Kidney (tissue), 13 donors: ENCODE measurements at regions not wholly inside any gene's neighbourhood (a gene's known extent, or its start where the extent isn't known, plus 50 kb on each side); places are given as distances from the start of the nearest gene placed in this dataset.

Experiments
- DNase-seq, 5 donors: peaks; one replicate each; pipeline ENCODE4 v3.0.0-alpha.2; 2013 to 2020
- FAIRE-seq: peaks from 2 replicates; lab custom pipeline; 2012; peaks lifted over from hg19 to GRCh38; lab: Jason Lieb, UNC
- H3K27ac ChIP-seq, 2 donors: one replicate each; pipeline ENCODE4 v1.7.0; 2013; ENCODE audit warnings: low read depth in 2 of 2, low read length in 2 of 2, inconsistent platforms in 1 of 2
- H3K27me3 ChIP-seq: one replicate; pipeline ENCODE4 v1.7.1; 2013; ENCODE audit warnings: low read length, inconsistent platforms; ENCODE audit not compliant: control insufficient read depth, insufficient read depth
- H3K36me3 ChIP-seq, 3 donors: one replicate each; pipeline versions ENCODE4 v1.7.0 to v1.7.1; 2013; ENCODE audit warnings: low read length in 3 of 3, control low read depth in 1 of 3, inconsistent platforms in 1 of 3; ENCODE audit not compliant: insufficient read depth in 3 of 3, control insufficient read depth in 2 of 3
- H3K4me1 ChIP-seq, 3 donors: one replicate each; pipeline versions ENCODE4 v1.7.0 to v1.7.1; 2013; ENCODE audit warnings: low read length in 3 of 3, inconsistent platforms in 1 of 3, low read depth in 1 of 3; ENCODE audit not compliant: control insufficient read depth in 2 of 3, insufficient read depth in 2 of 3
- H3K4me3 ChIP-seq, 3 donors: one replicate each; pipeline versions ENCODE4 v1.7.0 to v1.8.1; 2013; ENCODE audit warnings: low read length in 3 of 3, control low read depth in 1 of 3, inconsistent platforms in 1 of 3
- H3K9ac ChIP-seq, 3 donors: one replicate each; pipeline versions ENCODE4 v1.7.0 to v1.7.1; 2013; ENCODE audit warnings: low read length in 3 of 3, control low read depth in 1 of 3, inconsistent platforms in 1 of 3
- H3K9me3 ChIP-seq, 3 donors: one replicate each; pipeline versions ENCODE4 v1.7.0 to v1.7.1; 2013; ENCODE audit warnings: low read length in 3 of 3, control low read depth in 1 of 3, inconsistent platforms in 1 of 3; ENCODE audit not compliant: control insufficient read depth in 2 of 3, insufficient read depth in 1 of 3
- intact Hi-C: fragments of 100-400 bp; cut with DNase I; formaldehyde crosslinking; loops from one replicate; pipeline ENCODE4 v1.11.1; 2022
- TF ChIP-seq, protein P1 (sequence below): IDR thresholded peaks from 3 replicates; pipeline ENCODE4 v1.5.1; 2012; ENCODE audit warnings: mild to moderate bottlenecking, moderate library complexity, borderline replicate concordance; ENCODE audit not compliant: insufficient read depth; ENCODE audit errors: extremely low read depth
- donor health status: control.
- donor health status: control.
- donor health status: control.
- donor health status: control.
- donor health status: control.
- donor health status: DM: yes; HTN: yes; CAD: no.
- donor health status: Normal renal cell carcinoma (clear cell type).

GRCh38 chr6:69581581-69581980 is 215.2 kb downstream of the LMBRD1 start:
- no peak for DNase-seq
- H3K27me3 ChIP-seq: no peaks in the 10 kb centered on the region
- FAIRE-seq: no peak
- H3K9me3 ChIP-seq: no peaks in the 10 kb centered on the region
- TF ChIP-seq, protein P1, sequence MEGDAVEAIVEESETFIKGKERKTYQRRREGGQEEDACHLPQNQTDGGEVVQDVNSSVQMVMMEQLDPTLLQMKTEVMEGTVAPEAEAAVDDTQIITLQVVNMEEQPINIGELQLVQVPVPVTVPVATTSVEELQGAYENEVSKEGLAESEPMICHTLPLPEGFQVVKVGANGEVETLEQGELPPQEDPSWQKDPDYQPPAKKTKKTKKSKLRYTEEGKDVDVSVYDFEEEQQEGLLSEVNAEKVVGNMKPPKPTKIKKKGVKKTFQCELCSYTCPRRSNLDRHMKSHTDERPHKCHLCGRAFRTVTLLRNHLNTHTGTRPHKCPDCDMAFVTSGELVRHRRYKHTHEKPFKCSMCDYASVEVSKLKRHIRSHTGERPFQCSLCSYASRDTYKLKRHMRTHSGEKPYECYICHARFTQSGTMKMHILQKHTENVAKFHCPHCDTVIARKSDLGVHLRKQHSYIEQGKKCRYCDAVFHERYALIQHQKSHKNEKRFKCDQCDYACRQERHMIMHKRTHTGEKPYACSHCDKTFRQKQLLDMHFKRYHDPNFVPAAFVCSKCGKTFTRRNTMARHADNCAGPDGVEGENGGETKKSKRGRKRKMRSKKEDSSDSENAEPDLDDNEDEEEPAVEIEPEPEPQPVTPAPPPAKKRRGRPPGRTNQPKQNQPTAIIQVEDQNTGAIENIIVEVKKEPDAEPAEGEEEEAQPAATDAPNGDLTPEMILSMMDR: no peak
- H3K9ac ChIP-seq: no peak overlapping the region
- no peaks in the 10 kb centered on the region for H3K4me1 ChIP-seq
- no peak overlapping the region for H3K27ac ChIP-seq
- intact Hi-C loops: no loop called here
- no peaks in the 10 kb centered on the region for H3K36me3 ChIP-seq
- no peak overlapping the region for H3K4me3 ChIP-seq

GRCh38 chr6:69580706-69581105 is 216.1 kb downstream of the LMBRD1 start:
- H3K9me3 ChIP-seq: no peaks in the 10 kb centered on the region
- FAIRE-seq (no peak), DNase-seq (no peak)
- no peak overlapping the region for H3K27ac ChIP-seq
- no peaks in the 10 kb centered on the region for H3K36me3 ChIP-seq
- no peak overlapping the region for H3K4me3 ChIP-seq
- H3K27me3 ChIP-seq: no peaks in the 10 kb centered on the region
- H3K9ac ChIP-seq: no peak overlapping the region
- intact Hi-C loops: no loop called here
- H3K4me1 ChIP-seq: no peaks in the 10 kb centered on the region
- TF ChIP-seq, protein P1: no peak

DNA sequence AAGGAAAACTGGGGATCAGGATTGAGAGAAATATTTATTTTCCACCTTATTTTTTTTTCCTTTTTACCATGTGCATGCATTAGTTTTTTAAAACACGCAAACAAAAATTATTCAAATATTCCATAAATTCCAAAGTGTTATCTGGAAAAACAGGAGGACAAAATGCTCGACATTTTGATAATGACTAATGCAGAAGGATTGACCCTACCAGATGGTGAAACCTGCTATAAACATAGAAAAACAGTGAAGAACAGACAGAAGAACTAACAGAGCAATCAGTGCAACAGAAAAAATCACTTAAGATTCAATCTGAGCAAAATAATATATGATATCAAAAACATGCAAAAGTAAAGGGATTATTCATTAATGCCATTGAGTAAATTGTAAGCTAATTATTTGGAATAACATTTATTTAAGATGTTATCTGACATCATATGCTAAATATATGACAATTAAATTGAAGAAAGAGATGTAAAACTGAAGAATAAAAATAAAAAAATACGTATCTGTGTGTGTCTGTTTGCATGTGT is 218.4 kb downstream of the LMBRD1 start:
- Histone ChIP-seq H3K27ac (no peak overlapping the region), H3K27me3 (no peaks in the 10 kb centered on the region), H3K9me3 (no peaks in the 10 kb centered on the region), H3K9ac (no peak overlapping the region), H3K4me3 (no peak overlapping the region), H3K36me3 (no peaks in the 10 kb centered on the region), H3K4me1 (no peaks in the 10 kb centered on the region)
- intact Hi-C loops: no loop called here
- TF ChIP-seq, protein P1: no peak
- FAIRE-seq (no peak), DNase-seq (no peak)

DNA sequence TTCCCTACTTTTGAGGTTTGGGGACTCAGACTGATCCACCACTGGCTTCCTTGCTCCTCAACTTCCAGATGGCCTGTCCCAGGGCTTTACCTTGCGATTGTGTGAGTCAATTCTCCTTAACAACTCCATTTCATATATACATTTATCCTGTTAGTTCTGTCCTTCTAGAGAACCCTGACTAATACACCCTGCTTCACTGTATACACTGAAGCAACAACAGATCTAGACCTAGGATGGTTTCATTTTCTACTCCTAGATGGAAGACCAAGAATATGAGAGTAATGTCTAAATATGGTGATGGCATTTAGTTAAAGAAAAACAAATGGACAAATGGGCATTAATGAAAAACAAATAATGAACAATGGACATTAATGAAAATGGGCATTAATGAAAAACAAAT is 225.6 kb downstream of the LMBRD1 start:
- TF ChIP-seq, protein P1: no peak
- Histone ChIP-seq H3K4me1 (no peaks in the 10 kb centered on the region), H3K9me3 (no peaks in the 10 kb centered on the region), H3K4me3 (no peak overlapping the region), H3K27me3 (no peaks in the 10 kb centered on the region), H3K36me3 (no peaks in the 10 kb centered on the region), H3K27ac (no peak overlapping the region), H3K9ac (no peak overlapping the region)
- no peak for DNase-seq
- FAIRE-seq: no peak
- intact Hi-C loops: no loop called here
